AG09319 (cell line): ENCODE measurements at regions not wholly inside any gene's neighbourhood (a gene's known extent, or its start where the extent isn't known, plus 50 kb on each side); places are given as distances from the start of the nearest gene placed in this dataset.

Experiments
- DNase-seq: peaks from one replicate; pipeline ENCODE4 v3.0.0-alpha.2; 2010; ENCODE audit warnings: low read depth; ENCODE audit errors: extremely low read depth
- TF ChIP-seq, protein P1 (sequence below): IDR thresholded peaks from 2 replicates; pipeline ENCODE4 v1.5.1; 2011; ENCODE audit warnings: low read depth, mild to moderate bottlenecking, inconsistent platforms, low read length, moderate library complexity

DNA sequence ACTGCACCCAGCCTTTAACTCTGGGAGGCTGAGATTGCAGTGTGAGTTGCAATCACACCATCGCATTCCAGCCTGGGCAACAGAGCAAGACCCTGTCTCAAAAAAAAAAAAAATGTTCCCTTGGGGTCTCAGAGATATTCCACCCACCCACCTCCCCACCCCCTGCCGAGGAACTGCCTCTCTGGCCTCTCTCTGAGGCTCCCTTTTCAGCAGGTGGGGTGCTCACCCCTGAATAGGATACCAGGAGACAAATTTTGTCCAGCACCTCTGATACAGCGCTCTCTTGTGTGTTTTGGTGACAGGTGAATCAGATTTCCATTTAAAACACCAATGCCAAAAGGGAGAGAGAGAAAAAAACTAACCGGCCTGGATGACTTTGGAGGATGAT lies 92.6 kb upstream of the KIF5B start:
- TF ChIP-seq, protein P1, sequence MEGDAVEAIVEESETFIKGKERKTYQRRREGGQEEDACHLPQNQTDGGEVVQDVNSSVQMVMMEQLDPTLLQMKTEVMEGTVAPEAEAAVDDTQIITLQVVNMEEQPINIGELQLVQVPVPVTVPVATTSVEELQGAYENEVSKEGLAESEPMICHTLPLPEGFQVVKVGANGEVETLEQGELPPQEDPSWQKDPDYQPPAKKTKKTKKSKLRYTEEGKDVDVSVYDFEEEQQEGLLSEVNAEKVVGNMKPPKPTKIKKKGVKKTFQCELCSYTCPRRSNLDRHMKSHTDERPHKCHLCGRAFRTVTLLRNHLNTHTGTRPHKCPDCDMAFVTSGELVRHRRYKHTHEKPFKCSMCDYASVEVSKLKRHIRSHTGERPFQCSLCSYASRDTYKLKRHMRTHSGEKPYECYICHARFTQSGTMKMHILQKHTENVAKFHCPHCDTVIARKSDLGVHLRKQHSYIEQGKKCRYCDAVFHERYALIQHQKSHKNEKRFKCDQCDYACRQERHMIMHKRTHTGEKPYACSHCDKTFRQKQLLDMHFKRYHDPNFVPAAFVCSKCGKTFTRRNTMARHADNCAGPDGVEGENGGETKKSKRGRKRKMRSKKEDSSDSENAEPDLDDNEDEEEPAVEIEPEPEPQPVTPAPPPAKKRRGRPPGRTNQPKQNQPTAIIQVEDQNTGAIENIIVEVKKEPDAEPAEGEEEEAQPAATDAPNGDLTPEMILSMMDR: no peak
- no peak for DNase-seq

DNA sequence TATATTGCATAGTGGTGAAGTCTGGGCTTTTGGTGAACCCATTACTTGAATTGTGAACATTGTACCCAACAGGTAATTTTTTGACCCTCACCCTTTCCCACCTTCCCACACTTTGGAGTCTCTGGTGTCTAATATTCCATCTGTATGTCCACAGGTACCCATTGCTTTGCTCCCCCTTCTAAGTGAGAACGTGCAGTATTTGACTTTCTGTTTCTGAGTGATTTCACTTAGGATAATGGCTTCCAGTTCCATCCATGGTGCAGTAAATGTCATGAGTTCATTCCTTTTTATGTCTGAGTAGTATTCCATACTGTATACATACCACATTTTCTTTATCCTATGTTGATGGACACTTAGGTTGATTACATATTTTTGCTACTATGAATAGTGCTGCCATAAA lies 91.5 kb upstream of the KIF5B start:
- no peak for DNase-seq
- TF ChIP-seq, protein P1: no peak

DNA sequence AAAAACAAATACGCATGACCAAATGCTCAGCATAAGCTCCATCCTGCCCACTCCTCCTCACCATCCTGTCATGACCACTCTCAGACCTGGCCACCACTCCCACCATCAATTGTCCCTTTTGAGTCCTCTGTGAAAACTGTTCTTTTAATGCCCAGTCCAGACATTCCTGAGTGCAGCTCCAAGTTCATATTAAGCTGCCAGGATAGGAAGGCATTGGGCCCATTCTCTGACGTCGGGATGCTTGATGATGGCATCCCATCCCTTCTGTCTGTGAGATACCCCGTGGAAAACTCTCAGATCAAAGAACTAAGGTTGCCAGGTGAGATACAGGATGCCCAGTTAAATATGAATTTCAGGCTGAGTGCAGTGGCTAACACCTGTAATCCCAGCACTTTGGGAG lies 89.9 kb upstream of the KIF5B start:
- TF ChIP-seq, protein P1: no peak
- DNase-seq: no peak

DNA sequence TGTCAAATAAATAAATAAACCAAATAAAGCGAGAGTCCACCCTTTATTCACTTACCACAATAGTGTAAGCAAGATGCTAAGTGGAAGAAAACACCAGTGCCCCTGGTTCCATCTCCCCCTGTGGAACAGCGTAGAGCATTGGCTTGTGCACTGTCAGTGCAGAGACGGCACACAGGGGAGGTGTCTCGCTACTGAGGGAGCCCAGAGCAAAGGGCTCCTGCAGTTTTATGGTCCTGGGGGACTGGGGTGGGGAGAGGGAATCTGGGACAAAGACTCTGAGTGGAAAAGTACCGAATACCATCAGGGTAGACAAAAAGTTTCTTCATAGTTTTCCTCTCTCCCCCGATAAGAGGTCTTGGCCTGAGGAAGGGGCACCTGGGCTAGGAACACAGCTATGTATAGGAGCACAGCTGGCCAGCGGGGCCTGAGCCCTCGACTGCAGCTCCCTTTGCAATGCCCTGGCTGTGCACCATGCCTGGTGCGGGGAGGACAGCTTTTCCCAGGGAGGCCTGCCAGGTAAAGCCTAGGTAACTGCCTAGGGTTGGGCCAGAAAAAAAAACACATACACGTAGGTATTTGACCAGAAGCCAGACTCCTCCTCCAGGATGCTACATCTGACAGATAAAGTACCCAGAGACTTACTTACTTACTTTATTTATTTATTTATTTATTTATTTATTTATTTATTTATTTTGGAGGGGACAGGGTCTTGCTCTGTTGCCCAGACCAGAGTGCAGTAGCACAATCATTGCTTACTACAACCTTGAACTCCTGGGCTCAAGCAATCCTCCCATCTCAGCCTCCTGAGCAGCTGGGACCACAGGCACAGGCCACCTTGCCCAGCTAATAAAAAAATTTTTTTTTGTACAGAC lies 88.8 kb upstream of the KIF5B start:
- DNase-seq: no peak
- TF ChIP-seq, protein P1: no peak

GRCh38 chr10:32143302-32143847 lies 87.2 kb upstream of the KIF5B start:
- TF ChIP-seq, protein P1: no peak
- no peak for DNase-seq

DNA sequence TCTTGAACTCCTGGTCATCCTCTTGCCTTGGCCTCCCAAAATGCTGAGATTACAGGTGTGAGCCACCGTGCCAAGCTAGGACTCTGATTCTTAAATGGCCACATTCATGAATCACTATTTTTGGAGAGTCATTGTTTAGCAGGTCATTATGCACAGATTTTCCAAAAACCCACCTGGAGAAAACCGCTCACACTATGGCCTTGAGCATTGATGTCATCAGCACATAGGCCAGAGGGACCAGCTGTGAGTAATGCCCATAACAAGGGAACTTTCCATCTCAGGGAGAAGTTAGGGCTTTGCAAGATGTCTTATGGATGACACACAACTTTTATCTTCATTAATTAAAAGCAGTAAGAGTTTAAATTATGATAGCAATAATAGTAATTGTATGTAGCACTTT lies 86.4 kb upstream of the KIF5B start:
- TF ChIP-seq, protein P1: no peak
- DNase-seq: no peak

DNA sequence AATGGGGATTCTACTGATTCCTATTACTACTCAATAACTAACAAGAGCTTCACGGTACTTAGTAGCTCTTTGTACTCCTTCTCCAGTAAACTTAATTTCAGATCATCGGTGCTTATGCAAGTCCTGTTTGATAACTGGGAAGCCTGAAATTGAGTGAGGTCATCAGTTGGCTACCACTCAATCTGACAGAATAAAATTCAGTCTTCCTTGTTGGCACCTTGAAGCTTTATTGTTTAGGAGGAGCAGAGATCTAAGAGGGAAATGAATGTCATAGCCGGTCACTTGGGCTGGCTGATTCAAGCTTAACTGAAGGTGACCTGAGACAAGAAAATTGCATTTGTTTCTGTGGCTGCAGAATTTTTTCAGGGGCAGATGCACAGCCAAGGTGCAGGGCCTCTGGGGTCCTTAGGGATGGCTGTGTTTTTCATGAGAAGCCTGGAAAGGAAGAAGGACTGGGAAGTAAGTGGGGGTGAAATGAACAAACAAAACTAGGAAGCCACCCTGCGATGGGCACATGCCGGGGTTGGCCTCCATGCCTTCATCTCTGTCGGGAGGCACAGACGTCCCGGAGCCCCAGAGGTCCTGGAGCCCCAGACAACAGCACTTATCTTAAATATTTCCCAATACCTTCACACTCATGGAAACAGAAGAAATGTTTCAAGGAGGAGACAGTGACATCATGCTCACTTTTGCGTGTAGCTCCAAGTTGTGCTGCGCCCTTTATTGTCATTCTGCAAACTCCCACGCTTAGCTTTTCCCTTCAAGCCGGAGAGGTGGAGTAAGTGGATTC lies 85.0 kb upstream of the KIF5B start:
- TF ChIP-seq, protein P1: no peak
- no peak for DNase-seq
